ENCODE measurements at regions not wholly inside any gene's neighbourhood (a gene's known extent, or its start where the extent isn't known, plus 50 kb on each side); places are given as distances from the start of the nearest gene placed in this dataset.

DNA sequence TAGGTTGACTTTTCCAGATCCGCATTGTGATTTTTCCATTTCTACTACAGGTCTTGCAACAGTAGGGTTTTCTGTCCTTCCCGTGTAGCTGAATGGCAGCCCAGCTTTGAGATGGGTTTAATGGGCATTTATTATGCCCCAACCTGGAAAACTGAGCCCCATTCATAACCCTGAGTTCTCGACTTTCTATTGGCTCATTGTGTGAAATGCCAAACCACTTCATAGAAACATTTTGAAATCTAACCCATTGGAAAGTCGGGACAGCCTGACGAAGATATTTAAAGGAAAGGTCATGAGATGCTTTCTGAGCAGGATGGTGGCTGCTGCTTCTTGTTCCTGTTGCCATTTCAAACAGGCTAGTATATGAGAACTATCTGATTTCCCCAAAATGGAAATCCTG is 203.5 kb downstream of the ZFP36L2 start:
- no peak for DNase-seq (ENCODE audit: low read depth in 2 of 2)

DNA sequence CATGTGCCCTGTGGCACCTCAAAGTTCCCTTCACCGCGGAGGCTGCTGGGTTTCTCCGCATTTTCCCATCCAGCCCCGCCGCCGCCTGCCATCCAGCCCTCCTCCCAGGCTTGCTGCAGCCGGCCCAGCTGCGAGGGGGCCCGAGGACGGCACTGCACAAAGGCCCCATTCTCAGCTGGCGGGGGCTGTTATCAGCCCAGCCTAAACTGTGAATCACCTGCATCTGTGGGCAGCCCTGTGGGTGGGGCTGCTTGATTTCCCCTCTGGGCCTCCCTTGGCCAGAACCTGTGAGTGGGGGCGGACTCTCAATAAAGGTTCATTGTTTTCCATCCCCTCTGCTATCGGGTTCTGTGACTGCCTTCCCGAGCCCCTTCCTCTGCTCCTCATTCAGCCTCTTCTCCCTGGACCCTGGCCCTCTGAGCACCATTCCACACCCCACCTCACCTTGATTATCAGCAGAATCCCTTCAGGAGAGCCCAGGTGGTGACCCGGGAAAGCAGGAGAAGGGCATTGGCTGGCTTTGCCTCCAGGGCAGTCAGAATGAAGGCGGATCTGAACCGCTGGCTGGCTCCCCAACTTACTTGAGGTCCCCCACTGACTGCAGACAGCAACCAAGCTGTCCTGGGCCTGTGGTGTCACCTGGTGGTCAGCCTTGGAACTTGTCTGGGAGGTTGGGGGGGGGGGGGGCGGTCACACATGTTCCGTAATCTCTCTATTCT is 204.5 kb downstream of the ZFP36L2 start:
- no peak for DNase-seq (ENCODE audit: low read depth in 2 of 2)

DNA sequence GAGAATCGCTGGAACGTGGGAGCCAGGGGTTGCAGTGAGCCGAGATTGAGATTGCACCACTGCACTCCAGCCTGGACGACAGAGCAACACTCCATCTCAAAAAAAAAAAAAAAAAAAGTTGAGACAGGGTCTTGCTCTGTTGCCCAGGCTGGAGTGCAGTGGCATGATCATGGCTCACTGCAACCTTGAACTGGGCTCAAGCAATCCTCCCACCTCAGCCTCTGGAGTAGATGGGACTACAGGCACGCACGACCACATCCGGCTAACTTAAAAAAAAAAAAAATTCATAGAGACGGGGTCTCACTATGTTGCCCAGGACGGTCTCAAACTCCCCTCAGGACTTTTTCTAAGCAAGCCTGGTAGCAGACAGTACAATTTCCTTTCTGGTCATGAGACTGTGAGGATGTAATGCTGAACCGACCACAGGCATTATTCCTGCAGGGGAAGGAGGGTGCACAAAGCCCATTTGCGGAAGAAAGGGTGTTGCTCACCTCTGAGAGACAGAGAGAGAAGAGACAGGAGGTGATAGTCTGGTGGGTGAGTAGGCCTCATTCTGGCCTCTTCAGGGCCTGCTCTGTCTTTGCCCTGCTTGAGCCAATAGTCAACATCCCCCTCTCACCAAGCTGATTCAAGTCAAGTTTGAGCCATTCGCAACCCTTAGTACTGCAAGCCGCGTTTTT is 205.3 kb downstream of the ZFP36L2 start:
- DNase-seq (ENCODE audit: low read depth in 2 of 2), result no peak

DNA sequence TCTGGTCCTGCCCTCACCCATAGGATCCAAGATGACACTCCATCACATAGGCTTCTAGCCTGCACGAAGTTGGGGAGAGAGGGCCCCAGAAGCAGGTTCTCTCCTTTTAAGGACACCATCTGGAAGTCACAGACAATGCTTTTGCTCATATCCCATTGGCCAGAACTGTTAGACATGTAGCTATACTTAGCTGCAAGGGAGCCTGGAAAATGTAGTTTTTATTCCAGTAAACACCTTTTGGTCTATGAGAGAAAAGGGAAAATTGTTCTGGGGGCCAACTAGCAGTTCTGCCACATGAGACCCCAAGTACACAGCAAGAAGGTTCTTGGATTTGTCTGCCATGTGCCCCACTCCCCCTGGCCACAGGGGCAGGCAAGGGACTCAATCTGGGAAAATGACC is 206.1 kb downstream of the ZFP36L2 start:
- DNase-seq (ENCODE audit: low read depth in 2 of 2), result no peak

DNA sequence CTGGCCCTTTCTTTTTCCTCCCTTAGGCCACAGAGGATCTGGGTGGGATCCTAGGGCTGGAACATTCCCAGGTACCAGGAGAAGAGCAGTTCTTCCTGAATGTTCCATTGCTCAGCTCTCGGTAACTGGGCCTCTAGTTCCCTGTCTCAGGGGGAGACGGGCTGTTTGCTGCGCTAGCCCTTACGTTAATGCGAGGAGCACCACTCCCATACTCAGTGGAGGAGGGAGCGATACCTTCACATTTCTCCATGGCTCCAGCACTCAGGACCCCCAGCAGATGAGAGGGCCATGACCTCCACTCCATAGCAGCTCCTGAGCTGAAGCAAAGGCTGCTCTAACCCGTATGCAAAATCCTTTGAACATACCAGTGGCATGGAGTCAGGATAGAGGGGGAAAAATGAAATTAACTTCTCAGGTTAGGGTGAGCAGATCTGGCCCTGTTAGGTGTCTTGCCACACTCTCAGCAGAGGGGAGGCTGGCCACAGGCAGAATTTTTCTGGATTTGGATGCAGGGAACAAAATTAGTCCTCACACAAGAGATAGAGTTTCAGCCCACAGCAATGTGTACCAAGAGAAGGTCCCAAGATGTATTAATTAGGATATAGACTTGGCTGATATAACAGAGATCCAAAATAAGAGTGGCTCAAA is 206.7 kb downstream of the ZFP36L2 start:
- no peak for DNase-seq (ENCODE audit: low read depth in 2 of 2)

DNA sequence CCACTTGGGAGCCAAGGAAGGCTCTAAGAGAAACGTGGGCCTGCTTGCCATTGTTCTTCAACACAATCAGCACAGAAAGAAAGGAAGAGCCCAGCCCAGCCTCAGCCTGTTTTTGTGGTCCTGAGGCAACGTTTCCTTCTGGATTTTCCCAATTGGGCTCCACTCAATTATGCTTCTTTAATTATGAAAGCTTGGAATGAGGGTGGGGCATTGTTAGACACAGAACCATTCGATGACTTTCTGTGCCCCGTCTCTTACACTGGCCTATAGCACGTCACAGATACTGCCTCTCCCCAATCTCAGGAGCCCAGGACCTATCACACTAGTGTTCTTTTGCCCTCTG is 207.4 kb downstream of the ZFP36L2 start:
- DNase-seq (ENCODE audit: low read depth in 2 of 2), result no peak

DNA sequence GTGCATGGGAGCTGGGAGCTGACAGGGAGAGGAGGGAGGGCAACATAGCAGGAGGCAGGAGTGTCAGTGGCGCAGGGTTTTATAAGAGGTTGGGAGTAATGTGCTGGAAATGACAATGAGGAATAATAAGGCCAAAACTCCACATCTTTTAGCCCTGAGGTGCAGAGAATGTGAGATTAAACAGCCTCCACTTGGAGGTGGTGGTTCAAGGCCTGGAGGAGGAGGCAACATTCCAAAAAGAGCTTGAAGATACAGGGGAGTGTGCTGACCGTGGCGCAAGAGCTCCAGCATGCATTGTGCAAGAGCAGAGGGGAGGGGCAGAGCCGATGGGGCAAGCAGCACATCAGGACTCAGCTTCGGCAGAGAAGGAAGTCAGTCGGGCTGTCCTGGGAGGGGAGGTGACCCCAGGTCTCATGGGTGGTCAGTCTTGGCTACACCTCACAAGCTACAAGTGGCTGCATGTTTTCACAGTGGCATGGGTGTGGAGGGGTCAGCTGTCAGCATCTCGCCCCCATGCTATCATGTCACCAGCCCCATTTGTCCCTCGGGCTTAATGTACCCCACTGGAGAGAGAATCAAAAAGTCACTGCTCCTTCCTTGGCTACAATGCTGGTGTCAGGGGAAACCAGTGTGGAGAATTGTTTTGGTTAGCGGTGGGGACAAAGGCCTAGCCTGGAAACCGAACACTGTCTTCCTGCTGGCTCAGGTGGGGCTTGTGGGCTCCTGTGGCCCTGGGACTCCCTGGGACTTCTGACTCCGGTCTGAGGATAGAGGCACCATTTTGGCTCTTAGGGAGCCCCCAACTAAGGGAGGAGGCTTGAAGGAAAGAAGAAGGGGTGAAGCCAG is 208.0 kb downstream of the ZFP36L2 start:
- no peak for DNase-seq (ENCODE audit: low read depth in 2 of 2)

DNA sequence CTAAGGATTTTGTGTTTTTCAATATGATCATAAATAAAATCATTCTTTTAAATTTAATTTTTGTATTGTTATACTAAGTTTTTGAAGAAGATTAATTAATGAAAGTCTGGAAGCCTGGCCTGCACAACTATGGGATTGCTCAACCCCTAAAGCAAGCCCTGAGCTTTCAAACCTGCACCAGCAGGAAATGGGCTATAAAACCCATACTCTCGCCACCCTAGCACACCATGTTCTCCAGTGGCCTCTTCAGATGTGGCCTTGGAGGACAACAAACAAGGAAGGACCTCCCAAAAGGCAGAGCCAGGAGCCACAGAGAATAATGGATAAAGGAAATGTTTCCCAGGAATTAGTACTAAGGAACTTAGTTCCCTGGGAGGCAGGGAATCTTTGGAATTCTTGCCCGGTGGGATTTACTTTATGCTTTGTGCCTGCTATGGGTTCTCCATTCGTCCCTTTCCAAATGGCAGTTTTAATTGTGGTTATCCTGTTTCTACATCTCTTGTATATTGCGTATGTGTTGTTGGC is 212.5 kb downstream of the ZFP36L2 start:
- no peak for DNase-seq (ENCODE audit: low read depth in 2 of 2)

DNA sequence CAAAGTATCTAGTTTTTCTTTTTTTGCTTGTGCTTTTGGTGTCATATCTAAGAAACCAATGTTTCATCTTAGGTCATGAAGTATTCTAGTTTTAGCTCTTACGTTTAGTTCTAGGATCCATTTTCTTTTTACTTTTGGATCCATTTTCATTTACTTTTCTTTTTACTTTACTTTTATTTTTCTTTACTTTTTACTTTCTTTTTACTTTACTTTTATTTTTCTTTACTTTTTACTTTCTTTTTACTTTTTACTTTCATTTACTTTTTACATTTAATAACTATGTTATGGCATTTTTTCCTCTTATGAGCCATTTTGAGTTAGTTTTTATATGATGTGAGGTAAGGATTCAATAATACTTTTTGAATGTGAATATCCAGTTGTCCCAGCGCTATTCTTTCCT is 213.4 kb downstream of the ZFP36L2 start:
- no peak for DNase-seq (ENCODE audit: low read depth in 2 of 2)

DNA sequence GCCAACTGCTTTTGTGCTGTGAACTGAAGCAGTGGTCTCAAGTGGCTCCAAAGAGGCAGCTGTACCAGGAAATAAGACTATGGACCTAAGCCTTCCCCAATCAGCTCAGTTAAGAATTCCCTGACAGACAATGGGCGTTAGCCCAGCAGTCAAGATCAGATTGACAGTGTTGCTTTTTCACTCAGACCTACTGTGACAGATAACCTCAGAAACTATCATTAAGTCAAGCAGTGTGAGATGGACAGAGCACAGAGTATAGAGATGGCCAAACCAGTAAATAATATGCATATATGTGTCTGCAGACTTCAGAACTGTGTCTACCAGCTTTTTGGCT is 215.3 kb downstream of the ZFP36L2 start:
- DNase-seq (ENCODE audit: low read depth in 2 of 2), result no peak

DNA sequence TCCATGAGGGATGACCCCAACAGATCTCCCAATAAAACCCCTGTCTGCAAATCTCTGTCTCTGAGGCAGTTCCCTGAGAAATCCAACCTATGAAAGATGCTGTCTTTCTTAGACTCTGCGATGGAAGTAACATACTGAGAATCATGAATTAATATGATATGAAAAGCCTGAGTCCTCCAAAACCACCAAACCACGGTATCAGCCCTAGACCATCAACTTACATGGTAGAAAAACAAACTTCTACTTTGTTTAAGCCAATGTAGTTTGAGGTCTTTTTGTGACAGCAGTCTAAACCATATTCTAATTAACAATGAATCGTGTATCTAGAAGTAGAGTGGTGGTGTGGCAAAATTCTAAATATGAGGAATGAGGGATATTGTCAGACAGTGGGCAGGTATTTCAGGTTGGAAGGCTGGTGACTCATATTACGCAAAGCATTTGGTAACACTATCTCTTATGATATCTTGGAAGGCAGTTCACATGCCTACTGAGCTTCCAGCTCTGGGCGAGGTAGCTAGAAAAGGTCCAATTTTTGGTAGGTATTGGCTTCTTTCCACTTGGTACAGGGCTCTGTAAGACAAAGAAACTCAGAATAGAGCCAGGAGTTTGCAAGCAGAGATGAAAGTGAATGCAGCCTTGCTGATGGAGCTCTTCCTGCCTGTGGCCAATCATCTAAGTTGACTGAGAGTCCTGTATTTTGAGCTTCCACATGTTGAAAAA is 215.8 kb downstream of the ZFP36L2 start:
- no peak for DNase-seq (ENCODE audit: low read depth in 2 of 2)

DNA sequence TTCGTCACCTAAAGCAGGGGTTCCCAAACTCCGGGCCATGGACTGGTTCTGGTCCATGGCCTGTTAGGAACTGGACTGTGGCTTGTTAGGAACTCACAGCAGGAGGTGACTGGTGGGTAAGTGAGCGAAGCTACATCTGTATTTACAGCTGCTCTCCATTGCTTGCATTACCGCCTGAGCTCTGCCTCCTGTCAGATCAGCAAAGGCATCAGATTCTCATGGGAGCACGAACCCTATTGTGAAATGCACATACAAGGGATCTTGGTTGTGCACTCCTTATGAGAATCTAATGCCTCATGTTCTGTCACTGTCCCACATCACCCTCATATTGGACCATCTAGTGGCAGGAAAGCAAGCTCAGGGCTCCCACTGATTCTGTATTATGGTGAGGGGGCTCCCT is 217.0 kb downstream of the ZFP36L2 start:
- no peak for DNase-seq (ENCODE audit: low read depth in 2 of 2)

DNA sequence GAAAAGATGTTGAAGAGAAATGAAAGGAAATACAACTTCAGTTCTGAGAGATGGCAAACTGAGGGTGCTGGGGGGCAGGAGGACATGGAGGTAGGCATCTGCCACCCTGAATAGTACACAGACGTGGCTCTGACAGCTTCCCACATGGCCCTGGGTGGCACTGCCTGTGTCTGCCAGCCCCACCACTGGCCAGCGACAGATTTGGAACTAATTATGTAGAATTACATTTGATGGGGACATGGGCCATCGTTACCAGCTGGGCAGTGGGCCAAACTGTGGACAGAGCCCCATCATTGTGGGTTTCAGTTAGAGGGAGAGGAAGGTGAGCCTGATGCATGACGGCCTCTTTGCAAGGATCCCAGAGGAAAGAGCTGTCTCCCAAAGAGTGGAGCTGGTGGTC is 216.0 kb upstream of the HAAO start:
- DNase-seq (ENCODE audit: low read depth in 2 of 2), result no peak

DNA sequence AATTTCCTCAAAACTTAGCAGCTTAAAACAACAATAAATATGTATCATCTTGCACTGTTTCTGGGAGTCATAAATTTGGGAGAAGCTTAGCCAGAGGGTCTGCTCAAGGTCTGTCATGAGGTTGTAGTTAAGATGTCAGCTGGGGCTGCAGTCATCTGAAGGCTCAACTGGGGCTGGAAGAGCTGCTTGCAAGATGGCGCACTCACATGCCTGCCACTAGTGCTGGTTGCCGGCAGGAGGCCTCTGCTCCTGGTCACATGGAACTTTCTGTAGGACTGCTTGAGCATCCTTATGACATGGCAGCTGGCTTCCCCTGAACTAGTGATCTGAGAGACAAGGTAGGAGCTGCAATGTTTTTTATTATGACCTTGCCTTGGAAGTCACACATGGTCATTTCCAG is 215.5 kb upstream of the HAAO start:
- no peak for DNase-seq (ENCODE audit: low read depth in 2 of 2)

DNA sequence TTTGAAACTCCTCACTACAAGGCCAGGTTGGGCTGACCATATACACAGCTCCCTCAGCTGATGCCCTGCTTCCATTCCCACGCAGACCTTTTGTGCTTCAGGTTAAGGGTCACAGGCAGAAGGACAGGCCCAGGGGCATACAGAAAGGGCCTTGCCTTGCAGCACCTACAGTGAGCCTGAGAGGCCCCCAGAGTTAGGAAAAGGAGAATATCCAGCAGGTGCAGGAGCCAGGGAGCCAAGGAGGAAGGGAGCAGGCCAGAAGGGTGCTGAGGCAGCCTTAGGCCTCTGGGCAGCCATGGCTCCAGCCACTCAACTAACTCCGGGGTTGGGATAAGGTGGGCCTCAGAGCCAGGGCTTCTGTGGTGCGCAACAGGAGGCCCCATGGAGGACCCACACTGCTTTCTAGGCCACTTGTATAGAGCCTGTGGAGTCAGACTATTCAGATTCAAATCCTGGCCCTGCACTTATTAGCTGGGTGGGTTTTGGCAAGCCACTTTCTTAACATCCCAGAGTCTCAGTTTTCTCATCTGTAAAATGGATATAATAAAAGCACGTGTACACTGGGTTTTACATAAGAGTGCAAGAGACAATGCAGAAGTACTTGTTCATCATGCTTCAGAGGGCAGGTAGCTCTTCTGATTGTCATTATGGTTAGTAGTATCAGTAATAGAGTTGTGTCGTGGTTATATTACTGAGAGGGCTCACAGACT is 214.6 kb upstream of the HAAO start:
- DNase-seq (ENCODE audit: low read depth in 2 of 2), result no peak

DNA sequence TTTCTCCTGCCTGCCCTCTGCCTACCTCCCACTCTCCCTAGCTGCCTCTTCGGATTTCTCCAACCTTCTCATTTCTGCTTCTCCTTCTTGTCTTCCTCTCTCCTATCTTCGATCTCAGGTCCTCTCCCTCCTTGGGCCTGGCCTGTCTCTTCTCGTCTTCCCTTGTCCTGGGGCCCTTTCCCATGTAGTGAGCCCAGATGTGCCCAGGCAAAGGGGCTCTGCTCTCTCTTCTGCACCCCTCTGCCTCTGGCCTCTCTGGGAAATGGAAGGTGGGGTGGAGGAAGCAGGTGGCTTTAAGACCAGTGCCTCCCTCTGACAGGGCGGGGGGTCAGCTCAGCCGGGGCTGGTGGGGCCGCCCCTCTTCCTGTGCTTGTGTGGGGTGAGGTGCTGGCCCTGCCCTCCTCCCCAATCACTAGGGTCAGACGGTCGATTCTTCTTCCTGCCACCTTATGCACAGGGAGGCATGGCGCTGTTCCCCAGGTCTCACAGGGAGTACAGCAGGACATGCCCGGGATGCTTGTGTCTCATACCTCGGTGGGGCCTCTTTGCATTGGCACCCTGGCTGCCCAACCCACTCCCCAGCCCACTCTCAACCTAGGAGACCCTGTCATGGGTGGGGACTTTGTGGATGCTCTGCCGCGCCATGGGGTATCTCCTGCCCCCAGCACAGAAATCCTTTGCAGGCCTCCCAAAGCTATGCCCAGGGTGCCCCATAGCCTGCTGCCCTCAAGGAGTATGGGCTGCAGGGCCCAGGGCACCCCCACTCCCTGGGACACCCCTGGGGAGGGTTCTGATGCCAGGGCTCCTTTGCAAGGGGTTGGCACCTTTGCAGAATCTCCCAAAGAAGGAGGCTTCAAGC is 213.8 kb upstream of the HAAO start:
- DNase-seq (ENCODE audit: low read depth in 2 of 2), result no peak

DNA sequence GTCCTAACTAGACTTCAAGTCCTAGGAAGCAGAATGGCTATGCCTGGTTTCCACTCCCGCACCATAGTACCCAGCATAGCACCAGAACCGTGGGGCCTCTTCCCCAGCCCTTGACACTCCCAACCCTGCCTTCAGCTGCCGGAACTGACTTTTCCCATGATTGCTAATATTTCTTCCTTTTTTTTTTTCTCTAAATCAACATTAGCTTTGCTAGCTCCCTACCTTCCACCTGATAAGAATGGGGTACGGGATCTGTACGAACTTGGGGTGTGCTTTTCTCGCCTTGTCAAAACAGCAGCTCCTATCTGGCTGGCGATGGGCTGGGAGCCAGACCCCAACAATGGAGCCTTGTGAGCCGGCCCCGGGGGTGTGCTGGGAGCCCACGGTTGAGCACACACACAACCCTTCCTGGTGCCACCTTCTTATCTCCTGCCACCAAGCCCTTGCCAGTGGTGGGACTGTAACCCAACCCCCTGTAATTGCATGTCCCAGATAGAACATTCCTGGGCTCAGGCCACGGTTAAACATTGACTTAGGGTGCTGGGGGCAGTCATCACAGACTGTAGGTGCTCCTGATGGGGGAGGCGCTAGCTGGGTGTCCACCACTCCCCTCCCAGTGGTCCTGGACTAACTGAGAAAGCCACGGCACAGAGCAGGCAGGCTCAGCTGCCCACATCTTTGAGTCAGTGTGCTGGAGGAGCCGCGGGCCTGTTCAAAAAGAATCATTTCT is 213.0 kb upstream of the HAAO start:
- DNase-seq (ENCODE audit: low read depth in 2 of 2), result no peak

DNA sequence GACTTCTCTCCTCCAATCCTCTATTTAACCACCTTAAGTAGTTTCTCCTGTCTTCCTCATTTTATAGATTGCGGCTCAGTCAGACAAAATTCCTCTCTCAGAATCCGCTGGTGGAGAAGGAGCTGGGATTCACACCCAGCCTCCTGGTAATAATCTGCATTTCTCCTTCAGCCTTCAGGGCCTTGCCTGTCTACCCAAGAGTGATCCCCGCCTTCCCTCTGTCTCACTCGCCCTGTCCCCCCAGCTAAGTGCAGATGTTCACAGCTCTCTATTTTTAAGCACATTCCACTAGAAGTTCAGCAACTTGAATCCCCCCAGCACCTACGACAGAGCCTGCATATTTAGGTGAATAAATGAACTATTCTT is 212.5 kb upstream of the HAAO start:
- DNase-seq (ENCODE audit: low read depth in 2 of 2), result no peak

Data from dermis microvascular lymphatic vessel endothelial cell (primary cell).